ENCODE measurements at regions not wholly inside any gene's neighbourhood (a gene's known extent, or its start where the extent isn't known, plus 50 kb on each side); places are given as distances from the start of the nearest gene placed in this dataset.

DNA sequence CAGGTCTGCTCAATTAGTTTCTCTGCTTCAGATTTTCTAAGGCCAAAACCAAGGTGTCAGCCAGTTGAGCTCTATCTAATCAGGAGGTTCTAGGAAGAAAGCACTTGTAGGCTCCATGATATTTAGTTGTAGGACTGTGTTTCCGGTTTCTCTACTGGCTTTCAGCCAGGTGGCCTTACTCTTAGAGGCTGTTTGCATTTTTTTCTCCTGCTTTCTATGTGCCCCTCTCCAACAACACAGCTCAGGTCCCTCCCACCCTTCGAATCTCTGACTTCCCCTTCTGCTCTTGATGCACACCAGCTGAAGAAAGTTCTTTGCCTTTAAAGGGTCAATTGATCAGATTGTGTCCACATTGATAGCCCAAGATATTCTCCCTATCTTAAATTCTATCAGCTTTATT lies 245.2 kb downstream of the RAB28 start:
- Mint-ChIP-seq H3K4me1 (peaks cover 2% of the 10 kb centered on the region; the same call in 1 of the 3 replicates), H3K27me3 (ENCODE audit: insufficient read depth, low read depth, poor library complexity) (no peaks in the 10 kb centered on the region)

More for the DNA sequence above, 245.2 kb downstream of the RAB28 start:
- Mint-ChIP-seq H3K27ac (no peak overlapping the region), H3K4me3 (no peak overlapping the region), H3K36me3 (ENCODE audit: low read depth) (no peaks in the 10 kb centered on the region), H3K9me3 (no peaks in the 10 kb centered on the region; the same call in 2 of the 3 replicates)
- Histone ChIP-seq H3F3A (replicated peaks; ENCODE audit: low read depth) (no peaks in the 10 kb centered on the region), H3K4me3 (no peak overlapping the region), H3K9me2 (ENCODE audit: insufficient read depth) (peaks cover 16% of the 10 kb centered on the region; the same call in 1 of the 2 replicates), H3K27ac (ENCODE audit: low read depth) (no peak overlapping the region), H3K36me3 (ENCODE audit: insufficient read depth) (no peaks in the 10 kb centered on the region), H3K79me2 (replicated peaks; ENCODE audit: insufficient read depth) (no peaks in the 10 kb centered on the region), H2AFZ (no peak overlapping the region), H3K4me1 (ENCODE audit: insufficient read depth) (no peaks in the 10 kb centered on the region), H3K4me2 (no peak overlapping the region), H3K27me3 (ENCODE audit: insufficient read depth) (no peaks in the 10 kb centered on the region), H4K20me1 (replicated peaks; ENCODE audit: insufficient read depth) (no peaks in the 10 kb centered on the region)
- TF ChIP-seq, protein P1, sequence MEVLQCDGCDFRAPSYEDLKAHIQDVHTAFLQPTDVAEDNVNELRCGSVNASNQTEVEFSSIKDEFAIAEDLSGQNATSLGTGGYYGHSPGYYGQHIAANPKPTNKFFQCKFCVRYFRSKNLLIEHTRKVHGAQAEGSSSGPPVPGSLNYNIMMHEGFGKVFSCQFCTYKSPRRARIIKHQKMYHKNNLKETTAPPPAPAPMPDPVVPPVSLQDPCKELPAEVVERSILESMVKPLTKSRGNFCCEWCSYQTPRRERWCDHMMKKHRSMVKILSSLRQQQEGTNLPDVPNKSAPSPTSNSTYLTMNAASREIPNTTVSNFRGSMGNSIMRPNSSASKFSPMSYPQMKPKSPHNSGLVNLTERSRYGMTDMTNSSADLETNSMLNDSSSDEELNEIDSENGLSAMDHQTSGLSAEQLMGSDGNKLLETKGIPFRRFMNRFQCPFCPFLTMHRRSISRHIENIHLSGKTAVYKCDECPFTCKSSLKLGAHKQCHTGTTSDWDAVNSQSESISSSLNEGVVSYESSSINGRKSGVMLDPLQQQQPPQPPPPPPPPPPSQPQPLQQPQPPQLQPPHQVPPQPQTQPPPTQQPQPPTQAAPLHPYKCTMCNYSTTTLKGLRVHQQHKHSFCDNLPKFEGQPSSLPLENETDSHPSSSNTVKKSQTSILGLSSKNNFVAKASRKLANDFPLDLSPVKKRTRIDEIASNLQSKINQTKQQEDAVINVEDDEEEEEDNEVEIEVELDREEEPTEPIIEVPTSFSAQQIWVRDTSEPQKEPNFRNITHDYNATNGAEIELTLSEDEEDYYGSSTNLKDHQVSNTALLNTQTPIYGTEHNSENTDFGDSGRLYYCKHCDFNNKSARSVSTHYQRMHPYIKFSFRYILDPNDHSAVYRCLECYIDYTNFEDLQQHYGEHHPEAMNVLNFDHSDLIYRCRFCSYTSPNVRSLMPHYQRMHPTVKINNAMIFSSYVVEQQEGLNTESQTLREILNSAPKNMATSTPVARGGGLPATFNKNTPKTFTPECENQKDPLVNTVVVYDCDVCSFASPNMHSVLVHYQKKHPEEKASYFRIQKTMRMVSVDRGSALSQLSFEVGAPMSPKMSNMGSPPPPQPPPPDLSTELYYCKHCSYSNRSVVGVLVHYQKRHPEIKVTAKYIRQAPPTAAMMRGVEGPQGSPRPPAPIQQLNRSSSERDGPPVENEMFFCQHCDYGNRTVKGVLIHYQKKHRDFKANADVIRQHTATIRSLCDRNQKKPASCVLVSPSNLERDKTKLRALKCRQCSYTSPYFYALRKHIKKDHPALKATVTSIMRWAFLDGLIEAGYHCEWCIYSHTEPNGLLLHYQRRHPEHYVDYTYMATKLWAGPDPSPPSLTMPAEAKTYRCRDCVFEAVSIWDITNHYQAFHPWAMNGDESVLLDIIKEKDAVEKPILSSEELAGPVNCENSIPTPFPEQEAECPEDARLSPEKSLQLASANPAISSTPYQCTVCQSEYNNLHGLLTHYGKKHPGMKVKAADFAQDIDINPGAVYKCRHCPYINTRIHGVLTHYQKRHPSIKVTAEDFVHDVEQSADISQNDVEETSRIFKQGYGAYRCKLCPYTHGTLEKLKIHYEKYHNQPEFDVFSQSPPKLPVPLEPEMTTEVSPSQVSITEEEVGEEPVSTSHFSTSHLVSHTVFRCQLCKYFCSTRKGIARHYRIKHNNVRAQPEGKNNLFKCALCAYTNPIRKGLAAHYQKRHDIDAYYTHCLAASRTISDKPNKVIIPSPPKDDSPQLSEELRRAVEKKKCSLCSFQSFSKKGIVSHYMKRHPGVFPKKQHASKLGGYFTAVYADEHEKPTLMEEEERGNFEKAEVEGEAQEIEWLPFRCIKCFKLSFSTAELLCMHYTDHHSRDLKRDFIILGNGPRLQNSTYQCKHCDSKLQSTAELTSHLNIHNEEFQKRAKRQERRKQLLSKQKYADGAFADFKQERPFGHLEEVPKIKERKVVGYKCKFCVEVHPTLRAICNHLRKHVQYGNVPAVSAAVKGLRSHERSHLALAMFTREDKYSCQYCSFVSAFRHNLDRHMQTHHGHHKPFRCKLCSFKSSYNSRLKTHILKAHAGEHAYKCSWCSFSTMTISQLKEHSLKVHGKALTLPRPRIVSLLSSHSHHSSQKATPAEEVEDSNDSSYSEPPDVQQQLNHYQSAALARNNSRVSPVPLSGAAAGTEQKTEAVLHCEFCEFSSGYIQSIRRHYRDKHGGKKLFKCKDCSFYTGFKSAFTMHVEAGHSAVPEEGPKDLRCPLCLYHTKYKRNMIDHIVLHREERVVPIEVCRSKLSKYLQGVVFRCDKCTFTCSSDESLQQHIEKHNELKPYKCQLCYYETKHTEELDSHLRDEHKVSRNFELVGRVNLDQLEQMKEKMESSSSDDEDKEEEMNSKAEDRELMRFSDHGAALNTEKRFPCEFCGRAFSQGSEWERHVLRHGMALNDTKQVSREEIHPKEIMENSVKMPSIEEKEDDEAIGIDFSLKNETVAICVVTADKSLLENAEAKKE (CRISPR knock-in tag; IDR thresholded peaks at IDR 0.05), result no peak
- TF ChIP-seq ZNF114 (CRISPR knock-in tag; IDR thresholded peaks at IDR 0.05), result no peak
- TF ChIP-seq ZNF331 (CRISPR knock-in tag; IDR thresholded peaks at IDR 0.05; ENCODE audit: low read depth), result no peak
- no peak for TF ChIP-seq JUNB (IDR thresholded peaks at IDR 0.05; ENCODE audit: unreplicated experiment)
- TF ChIP-seq CREB1 (CRISPR knock-in tag; IDR thresholded peaks at IDR 0.05; ENCODE audit: low read depth), result no peak
- no peak for TF ChIP-seq NANOG (IDR thresholded peaks at IDR 0.05; ENCODE audit: borderline replicate concordance)
- TF ChIP-seq, protein P2, sequence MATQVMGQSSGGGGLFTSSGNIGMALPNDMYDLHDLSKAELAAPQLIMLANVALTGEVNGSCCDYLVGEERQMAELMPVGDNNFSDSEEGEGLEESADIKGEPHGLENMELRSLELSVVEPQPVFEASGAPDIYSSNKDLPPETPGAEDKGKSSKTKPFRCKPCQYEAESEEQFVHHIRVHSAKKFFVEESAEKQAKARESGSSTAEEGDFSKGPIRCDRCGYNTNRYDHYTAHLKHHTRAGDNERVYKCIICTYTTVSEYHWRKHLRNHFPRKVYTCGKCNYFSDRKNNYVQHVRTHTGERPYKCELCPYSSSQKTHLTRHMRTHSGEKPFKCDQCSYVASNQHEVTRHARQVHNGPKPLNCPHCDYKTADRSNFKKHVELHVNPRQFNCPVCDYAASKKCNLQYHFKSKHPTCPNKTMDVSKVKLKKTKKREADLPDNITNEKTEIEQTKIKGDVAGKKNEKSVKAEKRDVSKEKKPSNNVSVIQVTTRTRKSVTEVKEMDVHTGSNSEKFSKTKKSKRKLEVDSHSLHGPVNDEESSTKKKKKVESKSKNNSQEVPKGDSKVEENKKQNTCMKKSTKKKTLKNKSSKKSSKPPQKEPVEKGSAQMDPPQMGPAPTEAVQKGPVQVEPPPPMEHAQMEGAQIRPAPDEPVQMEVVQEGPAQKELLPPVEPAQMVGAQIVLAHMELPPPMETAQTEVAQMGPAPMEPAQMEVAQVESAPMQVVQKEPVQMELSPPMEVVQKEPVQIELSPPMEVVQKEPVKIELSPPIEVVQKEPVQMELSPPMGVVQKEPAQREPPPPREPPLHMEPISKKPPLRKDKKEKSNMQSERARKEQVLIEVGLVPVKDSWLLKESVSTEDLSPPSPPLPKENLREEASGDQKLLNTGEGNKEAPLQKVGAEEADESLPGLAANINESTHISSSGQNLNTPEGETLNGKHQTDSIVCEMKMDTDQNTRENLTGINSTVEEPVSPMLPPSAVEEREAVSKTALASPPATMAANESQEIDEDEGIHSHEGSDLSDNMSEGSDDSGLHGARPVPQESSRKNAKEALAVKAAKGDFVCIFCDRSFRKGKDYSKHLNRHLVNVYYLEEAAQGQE (IDR thresholded peaks at IDR 0.05; ENCODE audit: unreplicated experiment), result no peak
- TF ChIP-seq CTCF (conservative IDR thresholded peaks at IDR 0.05; ENCODE audit: low read depth in 2 of 2), result no peak
- no peak for TF ChIP-seq STAT1 (IDR thresholded peaks at IDR 0.05; ENCODE audit: unreplicated experiment)
- TF ChIP-seq EZH2phosphoT487 (IDR thresholded peaks at IDR 0.05; ENCODE audit: unreplicated experiment), result no peak
- no peak for TF ChIP-seq POLR2AphosphoS5 (IDR thresholded peaks at IDR 0.05; ENCODE audit: low read depth)
- TF ChIP-seq EZH2 (IDR thresholded peaks at IDR 0.05; ENCODE audit: low read depth, unreplicated experiment), result no peak
- TF ChIP-seq ETS1 (IDR thresholded peaks at IDR 0.05), result no peak
- ATAC-seq (no peak), DNase-seq (ENCODE audit: low spot score) (no peak)
